Epithelial cell of esophagus (primary cell): ENCODE measurements at regions not wholly inside any gene's neighbourhood (a gene's known extent, or its start where the extent isn't known, plus 50 kb on each side); places are given as distances from the start of the nearest gene placed in this dataset.

Experiments used
- DNase-seq: peaks from one replicate; pipeline ENCODE4 v3.0.0; 2010; ENCODE audit warnings: low read depth
- H3K4me3 ChIP-seq: 2 replicates; pipeline ENCODE4 v1.5.1; 2011; ENCODE audit warnings: mild to moderate bottlenecking, low read length, control low read depth
- TF ChIP-seq, protein P1 (sequence below): IDR thresholded peaks from 2 replicates; pipeline ENCODE4 v1.5.1; 2011; ENCODE audit warnings: low read depth, mild to moderate bottlenecking, low read length, control low read depth, inconsistent platforms; ENCODE audit not compliant: insufficient read depth; ENCODE audit errors: missing control alignments

DNA sequence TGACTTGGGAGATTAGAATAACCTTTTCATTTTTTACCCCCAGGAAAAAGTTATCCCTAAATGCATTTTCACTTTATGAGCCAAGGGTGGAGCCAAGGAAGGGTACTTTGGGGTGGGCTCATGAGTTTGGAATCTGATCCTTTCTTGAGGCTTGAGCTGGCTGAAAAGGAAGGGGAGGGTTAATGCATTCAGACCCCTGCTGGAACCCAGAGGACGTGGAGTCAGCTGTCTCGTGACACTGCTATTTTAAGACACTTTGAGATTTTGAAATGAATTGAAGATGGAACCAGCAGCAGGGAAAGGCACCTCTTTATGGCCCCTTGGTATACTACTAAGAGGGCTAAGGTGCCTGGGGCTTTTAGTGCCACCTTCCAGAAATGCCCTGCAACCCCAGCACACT lies 90.4 kb downstream of the MARCHF4 start:
- no peak for DNase-seq
- H3K4me3 ChIP-seq = no peak overlapping the region
- TF ChIP-seq, protein P1, sequence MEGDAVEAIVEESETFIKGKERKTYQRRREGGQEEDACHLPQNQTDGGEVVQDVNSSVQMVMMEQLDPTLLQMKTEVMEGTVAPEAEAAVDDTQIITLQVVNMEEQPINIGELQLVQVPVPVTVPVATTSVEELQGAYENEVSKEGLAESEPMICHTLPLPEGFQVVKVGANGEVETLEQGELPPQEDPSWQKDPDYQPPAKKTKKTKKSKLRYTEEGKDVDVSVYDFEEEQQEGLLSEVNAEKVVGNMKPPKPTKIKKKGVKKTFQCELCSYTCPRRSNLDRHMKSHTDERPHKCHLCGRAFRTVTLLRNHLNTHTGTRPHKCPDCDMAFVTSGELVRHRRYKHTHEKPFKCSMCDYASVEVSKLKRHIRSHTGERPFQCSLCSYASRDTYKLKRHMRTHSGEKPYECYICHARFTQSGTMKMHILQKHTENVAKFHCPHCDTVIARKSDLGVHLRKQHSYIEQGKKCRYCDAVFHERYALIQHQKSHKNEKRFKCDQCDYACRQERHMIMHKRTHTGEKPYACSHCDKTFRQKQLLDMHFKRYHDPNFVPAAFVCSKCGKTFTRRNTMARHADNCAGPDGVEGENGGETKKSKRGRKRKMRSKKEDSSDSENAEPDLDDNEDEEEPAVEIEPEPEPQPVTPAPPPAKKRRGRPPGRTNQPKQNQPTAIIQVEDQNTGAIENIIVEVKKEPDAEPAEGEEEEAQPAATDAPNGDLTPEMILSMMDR = no peak

DNA sequence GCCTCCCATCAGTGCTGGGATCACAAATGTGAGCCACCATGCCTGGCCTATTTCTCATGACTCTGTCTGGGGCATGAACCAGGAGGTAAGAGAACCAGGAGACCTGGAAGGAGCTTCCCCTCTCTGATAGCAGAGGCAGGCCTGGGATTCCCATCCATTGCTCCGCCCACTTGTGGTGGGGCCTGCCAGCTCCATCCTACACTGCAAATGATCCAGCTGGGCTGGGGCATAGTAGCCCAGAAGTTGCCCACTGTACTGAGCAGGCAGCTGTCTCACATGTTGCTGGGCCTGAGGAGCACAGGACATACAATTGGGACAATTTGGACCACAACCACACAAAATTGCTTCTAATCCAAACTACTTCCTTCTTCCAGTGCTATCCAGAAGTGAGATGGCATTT lies 91.0 kb downstream of the MARCHF4 start:
- DNase-seq = no peak
- no peak overlapping the region for H3K4me3 ChIP-seq
- TF ChIP-seq, protein P1 = no peak

DNA sequence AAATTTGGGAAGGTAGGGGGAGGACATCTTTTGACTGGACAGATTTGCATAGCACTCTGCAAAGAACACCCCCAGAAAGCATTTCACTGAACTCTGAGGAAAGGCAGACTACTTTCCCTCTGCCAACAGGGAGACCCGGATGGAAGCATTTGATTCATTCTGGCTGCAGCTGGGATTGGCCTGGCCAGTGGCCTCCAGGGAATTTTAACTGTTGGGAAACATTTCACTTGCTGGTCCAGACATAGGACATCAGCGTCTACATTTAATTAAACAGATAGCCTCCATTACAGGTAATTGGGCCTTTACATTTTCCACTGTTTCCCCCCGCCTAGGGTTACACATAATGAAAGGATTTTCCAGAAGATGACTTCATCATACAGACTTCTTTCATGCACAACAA lies 92.8 kb downstream of the MARCHF4 start:
- TF ChIP-seq, protein P1 = no peak
- H3K4me3 ChIP-seq = no peak overlapping the region
- no peak for DNase-seq

DNA sequence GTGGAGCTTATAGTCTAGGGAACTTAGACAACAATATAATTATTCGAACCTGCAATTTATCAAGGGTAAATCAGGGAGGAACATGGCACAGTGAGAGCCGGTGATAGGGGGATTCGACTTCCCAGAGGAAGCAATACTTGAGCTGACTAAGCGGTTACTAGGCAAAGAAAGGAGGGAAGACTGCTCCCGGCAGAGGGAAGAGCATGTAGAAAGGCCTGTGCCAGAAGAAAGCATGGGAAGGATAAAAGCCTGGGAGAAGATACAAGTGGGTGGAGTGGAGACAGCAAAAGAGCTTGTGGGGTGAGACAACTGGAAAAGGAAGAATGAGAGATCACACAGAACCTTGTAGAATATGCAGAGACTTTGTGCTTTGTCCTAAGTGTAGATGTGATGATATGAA lies 93.3 kb downstream of the MARCHF4 start:
- DNase-seq = no peak
- H3K4me3 ChIP-seq = no peak overlapping the region
- TF ChIP-seq, protein P1 = no peak

DNA sequence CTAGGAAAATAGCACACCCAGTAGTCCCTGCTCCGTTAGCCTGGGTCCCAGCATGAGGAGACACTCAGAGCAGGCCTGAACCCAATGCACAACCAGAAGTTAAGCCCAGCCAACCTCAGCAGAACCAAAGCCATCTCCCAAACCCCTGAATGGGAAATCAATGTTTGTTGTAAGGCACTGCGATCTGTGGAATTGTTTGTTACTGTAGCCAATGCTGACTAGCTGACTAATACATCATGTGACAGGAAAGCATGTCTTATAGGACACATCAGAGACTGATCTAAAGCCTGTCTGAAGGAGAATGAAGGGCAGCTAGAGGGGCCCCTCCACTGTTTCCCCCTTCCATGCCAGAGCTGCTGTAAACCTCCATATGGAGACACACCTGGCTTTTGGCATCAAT lies 96.4 kb downstream of the MARCHF4 start:
- TF ChIP-seq, protein P1 = no peak
- no peak overlapping the region for H3K4me3 ChIP-seq
- no peak for DNase-seq

DNA sequence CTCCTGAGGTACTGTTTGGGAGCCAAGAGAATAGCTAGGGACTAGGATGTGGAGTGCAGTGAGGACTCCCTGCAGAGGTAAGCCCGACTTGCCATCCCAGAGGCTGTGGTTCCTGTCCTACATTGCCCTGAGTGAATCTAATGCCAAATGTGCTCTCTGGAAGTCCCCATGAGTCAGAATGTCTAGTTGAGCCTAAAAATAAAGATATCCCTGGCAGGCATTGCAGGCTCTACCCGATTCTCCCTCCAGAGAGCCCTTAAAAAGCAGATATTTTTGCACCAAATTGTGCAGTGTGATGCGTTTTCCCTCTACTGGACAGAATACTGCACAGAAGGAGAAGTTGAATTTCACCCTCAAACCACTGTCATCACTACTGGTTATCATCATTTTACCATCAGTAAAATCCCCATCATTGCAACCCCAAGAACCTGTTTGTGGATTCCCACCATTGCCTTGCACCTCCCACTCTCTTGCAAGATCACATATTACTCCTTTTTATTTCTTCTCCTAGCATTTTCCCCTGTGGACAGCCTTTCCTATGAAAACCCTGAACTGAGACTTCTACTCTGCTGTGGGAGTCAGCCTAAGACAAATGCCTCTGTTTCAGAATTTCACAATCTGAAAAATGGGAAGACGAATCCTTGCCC lies 98.0 kb downstream of the MARCHF4 start:
- TF ChIP-seq, protein P1 = no peak
- DNase-seq = peak; percentile 32
- no peak overlapping the region for H3K4me3 ChIP-seq

DNA sequence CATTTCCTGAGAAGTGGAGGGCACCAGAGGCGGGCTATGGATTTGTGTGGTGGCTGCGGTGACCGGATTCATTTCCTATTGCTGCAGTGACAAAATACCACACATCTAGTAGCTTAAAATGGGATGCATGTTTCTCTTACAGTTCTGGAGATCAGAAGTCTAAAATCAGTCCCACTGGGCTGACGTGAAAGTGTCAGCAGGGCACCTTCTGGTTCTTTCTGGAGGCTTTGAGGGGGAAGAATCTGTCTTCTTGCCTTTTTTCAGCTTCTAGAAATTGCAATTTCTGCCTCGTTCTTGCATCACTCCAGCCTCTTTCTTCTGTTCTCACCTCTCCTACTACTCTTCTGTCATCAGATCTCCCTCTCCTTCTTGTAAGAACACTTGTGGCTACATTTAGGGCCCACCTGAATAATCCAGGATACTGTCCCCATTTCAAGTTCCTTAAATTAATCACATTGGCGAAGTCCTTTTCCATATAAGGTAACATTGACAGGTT lies 111.2 kb downstream of the MARCHF4 start:
- DNase-seq = no peak
- TF ChIP-seq, protein P1 = no peak
- H3K4me3 ChIP-seq = no peak overlapping the region
